HFFc6 (cell line): ENCODE measurements at regions not wholly inside any gene's neighbourhood (a gene's known extent, or its start where the extent isn't known, plus 50 kb on each side); places are given as distances from the start of the nearest gene placed in this dataset.

ENCODE experiments used
- DNase-seq: peaks from one replicate; pipeline ENCODE4 v3.0.0-alpha.2; 2018
- H3K27ac Mint-ChIP-seq: 2 replicates; pipeline ENCODE4 v1.8.0; 2020; ENCODE audit warnings: mild to moderate bottlenecking, mixed read lengths
- H3K27me3 Mint-ChIP-seq: 2 replicates; pipeline ENCODE4 v1.8.0; 2021; ENCODE audit warnings: mild to moderate bottlenecking, moderate library complexity, mixed read lengths; ENCODE audit not compliant: insufficient read depth
- H3K36me3 Mint-ChIP-seq: 2 replicates; pipeline ENCODE4 v1.8.0; 2021; ENCODE audit warnings: low read depth, mixed read lengths
- H3K4me1 Mint-ChIP-seq: 2 replicates; pipeline ENCODE4 v1.8.0; 2020; ENCODE audit warnings: low read depth, mixed read lengths
- H3K4me3 Mint-ChIP-seq: 2 replicates; pipeline ENCODE4 v1.8.0; 2020; ENCODE audit warnings: mild to moderate bottlenecking, moderate library complexity, mixed read lengths
- H3K9me3 Mint-ChIP-seq: 2 replicates; pipeline ENCODE4 v1.8.0; 2020; ENCODE audit warnings: mild to moderate bottlenecking, mixed read lengths
- TF ChIP-seq, protein P1 (sequence below): fragments of 200-600 bp; sonication (generic); IDR thresholded peaks from 2 replicates; pipeline ENCODE4 v1.5.0; 2021; ENCODE audit warnings: antibody characterized with exemption, mild to moderate bottlenecking

DNA sequence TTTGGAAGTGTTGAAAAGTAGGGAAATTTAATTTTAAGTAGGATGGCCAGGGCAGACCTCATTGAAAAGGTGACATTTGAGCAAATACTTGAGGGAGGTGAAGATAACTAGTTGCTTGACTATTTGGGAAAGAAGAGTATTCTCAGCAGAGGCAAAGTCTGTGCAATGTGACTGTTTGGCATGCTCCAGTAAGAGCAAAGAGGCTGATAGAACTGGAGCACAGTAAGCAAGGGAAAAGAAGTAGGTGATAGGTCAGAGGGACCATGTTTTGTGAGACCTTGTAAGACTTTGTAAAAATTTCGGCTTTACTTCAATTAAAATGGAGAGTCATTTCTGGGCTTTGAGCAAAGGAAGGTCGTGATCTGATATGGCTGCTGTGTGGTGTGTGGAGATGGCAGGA is 335.8 kb downstream of the ZIC1 start:
- Mint-ChIP-seq H3K27ac (no peak overlapping the region), H3K36me3 (no peaks in the 10 kb centered on the region), H3K4me1 (no peaks in the 10 kb centered on the region), H3K9me3 (peaks cover 24% of the 10 kb centered on the region), H3K4me3 (no peak overlapping the region), H3K27me3 (no peaks in the 10 kb centered on the region)
- TF ChIP-seq, protein P1, sequence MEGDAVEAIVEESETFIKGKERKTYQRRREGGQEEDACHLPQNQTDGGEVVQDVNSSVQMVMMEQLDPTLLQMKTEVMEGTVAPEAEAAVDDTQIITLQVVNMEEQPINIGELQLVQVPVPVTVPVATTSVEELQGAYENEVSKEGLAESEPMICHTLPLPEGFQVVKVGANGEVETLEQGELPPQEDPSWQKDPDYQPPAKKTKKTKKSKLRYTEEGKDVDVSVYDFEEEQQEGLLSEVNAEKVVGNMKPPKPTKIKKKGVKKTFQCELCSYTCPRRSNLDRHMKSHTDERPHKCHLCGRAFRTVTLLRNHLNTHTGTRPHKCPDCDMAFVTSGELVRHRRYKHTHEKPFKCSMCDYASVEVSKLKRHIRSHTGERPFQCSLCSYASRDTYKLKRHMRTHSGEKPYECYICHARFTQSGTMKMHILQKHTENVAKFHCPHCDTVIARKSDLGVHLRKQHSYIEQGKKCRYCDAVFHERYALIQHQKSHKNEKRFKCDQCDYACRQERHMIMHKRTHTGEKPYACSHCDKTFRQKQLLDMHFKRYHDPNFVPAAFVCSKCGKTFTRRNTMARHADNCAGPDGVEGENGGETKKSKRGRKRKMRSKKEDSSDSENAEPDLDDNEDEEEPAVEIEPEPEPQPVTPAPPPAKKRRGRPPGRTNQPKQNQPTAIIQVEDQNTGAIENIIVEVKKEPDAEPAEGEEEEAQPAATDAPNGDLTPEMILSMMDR = no peak
- DNase-seq = no peak

DNA sequence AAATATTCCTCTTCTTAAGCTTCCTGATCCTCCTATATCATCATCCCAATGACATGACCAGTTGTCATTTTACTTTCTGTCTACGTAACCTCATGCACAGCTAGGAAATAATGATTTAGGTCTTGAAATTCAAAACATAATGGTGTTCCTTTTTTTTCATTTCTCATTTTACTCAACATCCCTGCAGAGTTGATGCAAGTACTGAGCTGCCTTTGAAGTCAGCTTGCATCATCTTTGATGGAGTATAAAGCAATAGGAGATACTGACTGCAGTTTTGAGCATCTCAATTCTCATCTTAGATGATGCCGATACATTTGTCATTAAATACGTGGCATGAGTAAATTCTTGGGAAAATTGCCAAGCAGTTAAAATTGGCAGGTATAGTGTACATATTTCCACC is 346.1 kb downstream of the ZIC1 start:
- Mint-ChIP-seq H3K9me3 (peaks cover 6% of the 10 kb centered on the region), H3K4me3 (no peak overlapping the region), H3K27ac (no peak overlapping the region), H3K36me3 (no peaks in the 10 kb centered on the region), H3K4me1 (no peaks in the 10 kb centered on the region), H3K27me3 (no peaks in the 10 kb centered on the region)
- TF ChIP-seq, protein P1 = no peak
- no peak for DNase-seq

DNA sequence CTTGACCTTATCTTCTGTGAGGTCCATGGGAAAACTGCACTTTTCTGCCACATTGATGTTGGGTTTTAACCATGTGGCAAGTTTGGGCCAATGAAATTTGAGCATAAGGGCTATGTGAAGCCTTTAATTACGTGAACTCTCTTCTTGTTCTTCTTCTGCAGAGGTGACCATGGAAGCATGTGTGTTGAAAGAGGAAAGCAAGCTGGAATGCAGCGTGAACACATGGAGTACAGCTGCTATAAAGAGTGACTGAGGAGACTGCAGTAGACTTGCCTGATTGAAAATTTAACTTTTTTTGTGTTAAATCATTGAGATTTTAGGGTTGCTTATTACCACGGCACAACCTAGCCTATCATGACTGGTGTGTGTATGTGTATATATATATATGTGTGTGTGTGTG is 347.3 kb downstream of the ZIC1 start:
- TF ChIP-seq, protein P1 = no peak
- Mint-ChIP-seq H3K9me3 (peaks cover 5% of the 10 kb centered on the region; the same call in 1 of the 2 replicates), H3K4me3 (no peak overlapping the region), H3K4me1 (no peaks in the 10 kb centered on the region), H3K27ac (no peak overlapping the region), H3K27me3 (no peaks in the 10 kb centered on the region), H3K36me3 (no peaks in the 10 kb centered on the region)
- DNase-seq = no peak

DNA sequence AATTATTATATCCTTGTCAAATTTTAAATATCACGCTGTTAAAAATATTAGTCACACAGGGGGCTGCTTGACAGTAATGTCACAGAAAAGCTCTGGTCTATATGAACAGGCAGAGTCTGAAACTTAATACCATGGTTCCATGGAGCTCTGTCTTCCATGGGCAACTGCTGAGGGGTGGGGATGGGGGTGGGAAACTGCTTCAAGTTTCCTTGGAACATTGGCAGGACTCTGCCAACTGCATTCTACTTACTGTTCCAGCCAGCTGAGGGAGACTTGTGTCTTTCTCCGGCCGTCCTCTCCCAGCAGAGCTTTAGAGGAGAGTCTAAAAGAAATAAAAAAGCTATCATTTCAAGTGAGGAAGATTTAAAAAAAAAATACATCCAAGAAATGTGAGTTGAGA is 348.7 kb downstream of the ZIC1 start:
- Mint-ChIP-seq H3K36me3 (no peaks in the 10 kb centered on the region), H3K27ac (no peak overlapping the region), H3K27me3 (no peaks in the 10 kb centered on the region), H3K4me3 (no peak overlapping the region), H3K4me1 (no peaks in the 10 kb centered on the region), H3K9me3 (peaks cover 5% of the 10 kb centered on the region; the same call in 1 of the 2 replicates)
- no peak for DNase-seq
- TF ChIP-seq, protein P1 = no peak

DNA sequence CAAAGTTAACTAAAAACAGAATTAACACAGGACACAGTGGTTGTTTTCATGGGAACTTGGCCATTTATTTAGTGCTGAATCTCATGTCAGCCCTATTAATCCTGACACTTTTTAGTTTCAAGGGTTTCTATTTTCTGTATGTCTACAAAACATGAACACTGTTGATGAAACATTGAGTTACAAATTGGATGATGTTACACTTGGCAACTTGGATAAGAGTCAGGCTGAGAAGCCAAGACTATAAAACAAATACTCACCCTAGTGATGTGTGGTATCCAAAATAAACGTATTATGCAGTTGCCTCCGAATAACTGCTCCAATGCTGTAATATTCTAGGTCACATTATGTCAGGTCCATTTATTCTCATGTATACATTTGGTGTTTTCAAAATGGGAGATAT is 349.6 kb downstream of the ZIC1 start:
- peaks cover 5% of the 10 kb centered on the region; the same call in 1 of the 2 replicates for H3K9me3 Mint-ChIP-seq
- H3K36me3 Mint-ChIP-seq = no peaks in the 10 kb centered on the region
- H3K27me3 Mint-ChIP-seq = no peaks in the 10 kb centered on the region
- TF ChIP-seq, protein P1 = no peak
- no peaks in the 10 kb centered on the region for H3K4me1 Mint-ChIP-seq
- DNase-seq = no peak
- H3K27ac Mint-ChIP-seq = no peak overlapping the region
- no peak overlapping the region for H3K4me3 Mint-ChIP-seq

DNA sequence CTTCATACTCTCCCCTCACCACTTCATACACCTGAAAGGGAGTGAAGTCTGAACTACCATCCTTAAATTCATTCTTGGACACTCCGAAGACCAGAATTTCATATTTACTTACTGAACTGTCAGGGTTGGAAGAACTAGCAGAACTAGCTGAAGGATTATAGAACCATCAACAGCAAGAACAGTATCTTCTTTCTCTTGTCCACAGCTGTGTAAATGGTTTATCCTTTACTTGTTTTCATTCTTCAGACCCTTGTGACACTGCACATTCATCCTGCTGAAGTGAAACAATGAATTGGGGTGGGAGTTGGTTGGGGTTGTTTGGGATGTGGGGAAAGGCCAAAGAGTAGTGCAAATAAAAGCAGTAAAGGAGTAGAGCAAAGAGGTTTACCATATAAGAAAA is 350.9 kb downstream of the ZIC1 start:
- DNase-seq = no peak
- TF ChIP-seq, protein P1 = no peak
- Mint-ChIP-seq H3K4me1 (no peaks in the 10 kb centered on the region), H3K4me3 (no peak overlapping the region), H3K27me3 (no peaks in the 10 kb centered on the region), H3K9me3 (peaks cover 5% of the 10 kb centered on the region; the same call in 1 of the 2 replicates), H3K27ac (no peak overlapping the region), H3K36me3 (no peaks in the 10 kb centered on the region)
